Esophagus squamous epithelium (tissue), 5 donors: ENCODE measurements at regions not wholly inside any gene's neighbourhood (a gene's known extent, or its start where the extent isn't known, plus 50 kb on each side); places are given as distances from the start of the nearest gene placed in this dataset.

Experiments
- DNase-seq: peaks from one replicate; lab custom pipeline; 2025; lab: John Stamatoyannopoulos, UW
- H3K27ac ChIP-seq, 4 donors: fragments of 200-600 bp; sonication (generic); one replicate each; pipeline ENCODE4 v1.5.1; 2016 to 2019; ENCODE audit warnings: mild to moderate bottlenecking in 1 of 4
- H3K27me3 ChIP-seq, 4 donors: fragments of 200-600 bp; sonication (generic); 1 replicate in 3 of 4; 2 replicates in 1 of 4; pipeline versions ENCODE4 v1.5.1 to v1.6.0; 2017 to 2021; ENCODE audit warnings: antibody characterized with exemption in 1 of 4
- H3K36me3 ChIP-seq, 3 donors: fragments of 200-600 bp; sonication (generic); one replicate each; pipeline ENCODE4 v1.5.1; 2016 to 2019
- H3K4me1 ChIP-seq, 3 donors: fragments of 200-600 bp; sonication (generic); one replicate each; pipeline ENCODE4 v1.5.1; 2017 to 2019
- H3K4me3 ChIP-seq, 4 donors: fragments of 200-600 bp; sonication (generic); 1 replicate in 3 of 4; 2 replicates in 1 of 4; pipeline ENCODE4 v1.5.1; 2016 to 2019; ENCODE audit warnings: mild to moderate bottlenecking in 2 of 4, moderate library complexity in 1 of 4
- H3K9me3 ChIP-seq, 3 donors: fragments of 200-600 bp; sonication (generic); one replicate each; pipeline ENCODE4 v1.5.1; 2016 to 2019
- POLR2A ChIP-seq, 4 donors: fragments of 450-650 bp; IDR thresholded peaks; one replicate each; pipeline ENCODE4 v1.6.1; 2017; ENCODE audit warnings: antibody characterized with exemption in 4 of 4, mild to moderate bottlenecking in 4 of 4, moderate library complexity in 3 of 4
- WGBS, 2 donors: methylation state at CpG; one replicate each; pipeline ENCODE4 v1.1.5; 2018; 5-methylcytosine and 5-hydroxymethylcytosine counted together
- intact Hi-C: fragments of 100-400 bp; cut with DNase I; formaldehyde crosslinking; loops from one replicate; pipeline ENCODE4 v1.15.0; 2022
- TF ChIP-seq, protein P1 (sequence below), 6 experiments: fragments of 450-650 bp in 4 of 6; fragments of 200-600 bp in 2 of 6; sonication (generic) in 2 of 6; IDR thresholded peaks; one replicate each; pipeline ENCODE4 v1.5.1; 2016 to 2019; ENCODE audit warnings: antibody characterized with exemption in 6 of 6, mild to moderate bottlenecking in 4 of 6, moderate library complexity in 4 of 6
- donor health status: DM: yes; HTN: yes; CAD: no.

DNA sequence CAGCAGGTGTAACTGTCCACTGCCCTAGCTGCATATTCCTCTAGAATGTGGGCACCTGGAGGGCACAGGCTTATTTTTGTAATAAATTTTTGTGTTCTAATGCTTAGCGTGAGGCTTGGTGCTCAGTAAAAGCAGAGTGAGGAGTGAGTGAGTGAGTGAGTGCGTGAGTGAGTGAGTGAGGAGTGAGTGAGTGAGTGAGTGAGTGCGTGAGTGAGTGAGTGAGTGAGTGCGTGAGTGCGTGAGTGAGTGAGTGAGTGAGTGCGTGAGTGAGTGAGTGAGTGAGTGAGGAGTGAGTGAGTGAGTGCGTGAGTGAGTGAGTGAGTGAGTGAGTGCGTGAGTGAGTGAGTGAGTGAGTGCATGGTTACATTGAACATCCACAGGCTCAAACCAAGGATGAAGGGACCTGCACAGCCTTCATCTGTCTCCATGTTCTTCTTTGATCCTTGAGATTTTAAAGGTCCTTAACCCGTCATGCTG lies 371.5 kb downstream of the MED10 start:
- WGBS, 2 donors = 78 to 80% methylated on average over 7 of the region's 9 CpGs
- DNase-seq = no peak
- no peaks in the 10 kb centered on the region for H3K9me3 ChIP-seq
- H3K36me3 ChIP-seq = no peaks in the 10 kb centered on the region
- H3K27ac ChIP-seq = no peak overlapping the region
- H3K4me1 ChIP-seq = no peaks in the 10 kb centered on the region
- peaks cover 0 to 3% (median 0%) of the 10 kb centered on the region in 4 donors for H3K27me3 ChIP-seq
- TF ChIP-seq, protein P1, sequence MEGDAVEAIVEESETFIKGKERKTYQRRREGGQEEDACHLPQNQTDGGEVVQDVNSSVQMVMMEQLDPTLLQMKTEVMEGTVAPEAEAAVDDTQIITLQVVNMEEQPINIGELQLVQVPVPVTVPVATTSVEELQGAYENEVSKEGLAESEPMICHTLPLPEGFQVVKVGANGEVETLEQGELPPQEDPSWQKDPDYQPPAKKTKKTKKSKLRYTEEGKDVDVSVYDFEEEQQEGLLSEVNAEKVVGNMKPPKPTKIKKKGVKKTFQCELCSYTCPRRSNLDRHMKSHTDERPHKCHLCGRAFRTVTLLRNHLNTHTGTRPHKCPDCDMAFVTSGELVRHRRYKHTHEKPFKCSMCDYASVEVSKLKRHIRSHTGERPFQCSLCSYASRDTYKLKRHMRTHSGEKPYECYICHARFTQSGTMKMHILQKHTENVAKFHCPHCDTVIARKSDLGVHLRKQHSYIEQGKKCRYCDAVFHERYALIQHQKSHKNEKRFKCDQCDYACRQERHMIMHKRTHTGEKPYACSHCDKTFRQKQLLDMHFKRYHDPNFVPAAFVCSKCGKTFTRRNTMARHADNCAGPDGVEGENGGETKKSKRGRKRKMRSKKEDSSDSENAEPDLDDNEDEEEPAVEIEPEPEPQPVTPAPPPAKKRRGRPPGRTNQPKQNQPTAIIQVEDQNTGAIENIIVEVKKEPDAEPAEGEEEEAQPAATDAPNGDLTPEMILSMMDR (IDR thresholded peaks at IDR 0.05) = no peak
- no peak for TF ChIP-seq POLR2A (IDR thresholded peaks at IDR 0.05)
- no peak overlapping the region for H3K4me3 ChIP-seq
- intact Hi-C loops = no loop called here

DNA sequence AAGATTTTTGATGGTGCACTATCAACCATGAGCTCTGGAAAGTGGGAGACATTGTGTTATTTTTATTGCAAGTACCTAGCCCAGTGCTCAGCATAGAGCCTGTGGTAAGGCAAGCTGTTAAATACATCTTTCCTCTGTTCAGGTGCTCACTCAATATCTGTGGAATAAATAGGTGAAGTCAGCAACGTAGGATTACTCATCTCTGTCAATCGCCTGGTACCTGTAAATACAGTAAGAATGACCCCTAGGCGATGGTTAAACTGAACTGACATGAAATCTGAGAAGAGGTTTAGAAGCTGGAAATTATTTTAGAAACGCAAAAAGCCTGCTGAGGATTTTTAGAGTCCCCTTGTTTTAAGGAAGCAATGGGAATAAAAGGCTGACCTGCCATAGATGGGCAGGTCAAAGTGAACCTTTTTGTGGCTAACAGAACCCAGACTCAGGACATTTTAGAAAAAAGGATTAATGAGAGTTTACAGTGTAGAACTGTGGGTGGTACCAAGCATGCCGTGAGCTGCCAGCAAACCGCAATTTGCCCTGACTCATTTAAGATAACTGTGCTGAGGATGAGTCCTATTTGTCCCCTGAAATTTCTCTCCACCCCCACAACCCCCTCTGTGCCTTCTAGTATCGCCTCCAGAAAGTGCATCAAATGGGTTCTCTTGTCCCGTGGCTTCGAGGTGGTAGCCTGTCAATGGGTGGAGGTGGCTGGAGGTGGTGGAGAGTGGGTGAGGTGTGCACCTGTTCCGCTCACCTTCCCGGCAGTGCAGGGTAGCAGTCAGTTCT lies 375.1 kb downstream of the MED10 start:
- intact Hi-C loops = no loop called here
- H3K36me3 ChIP-seq = no peaks in the 10 kb centered on the region
- H3K27ac ChIP-seq = no peak overlapping the region
- no peak overlapping the region for H3K4me3 ChIP-seq
- H3K27me3 ChIP-seq = peaks cover 0 to 3% (median 0%) of the 10 kb centered on the region in 4 donors
- no peak for DNase-seq
- no peaks in the 10 kb centered on the region for H3K4me1 ChIP-seq
- H3K9me3 ChIP-seq = no peaks in the 10 kb centered on the region
- 54 to 64% methylated on average over 11 of the region's 11 CpGs for WGBS, 2 donors
- TF ChIP-seq, protein P1 (IDR thresholded peaks at IDR 0.05) = no peak
- TF ChIP-seq POLR2A (IDR thresholded peaks at IDR 0.05) = no peak

DNA sequence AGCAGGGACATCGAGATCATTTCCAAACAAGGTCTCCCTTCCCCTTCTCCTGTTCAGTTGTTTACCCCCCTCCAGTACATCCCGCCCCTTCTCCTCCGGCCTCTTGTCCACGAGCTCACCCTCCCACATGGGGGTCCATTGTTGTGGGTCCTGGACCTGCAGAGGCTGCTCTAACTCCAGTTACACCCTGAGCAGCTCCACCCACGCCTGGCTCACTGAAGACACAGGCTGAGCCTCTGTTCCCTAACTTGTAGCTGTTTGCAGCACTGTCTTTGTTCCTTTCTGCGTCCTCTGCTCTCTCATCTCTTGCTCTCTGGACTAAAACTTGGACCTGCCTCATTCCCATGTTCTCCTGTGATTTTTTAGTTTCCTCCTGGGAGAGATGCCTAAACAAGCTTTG lies 377.5 kb downstream of the MED10 start:
- no peaks in the 10 kb centered on the region for H3K36me3 ChIP-seq
- TF ChIP-seq, protein P1 (IDR thresholded peaks at IDR 0.05) = no peak
- no peak for TF ChIP-seq POLR2A (IDR thresholded peaks at IDR 0.05)
- no peak overlapping the region for H3K27ac ChIP-seq
- no peaks in the 10 kb centered on the region for H3K4me1 ChIP-seq
- DNase-seq = no peak
- intact Hi-C loops = no loop called here
- no peak overlapping the region for H3K4me3 ChIP-seq
- H3K27me3 ChIP-seq = peaks cover 0 to 3% (median 0%) of the 10 kb centered on the region in 4 donors
- 39 to 43% methylated on average over 6 of the region's 6 CpGs for WGBS, 2 donors
- peaks cover 0 to 3% (median 0%) of the 10 kb centered on the region in 3 donors for H3K9me3 ChIP-seq

DNA sequence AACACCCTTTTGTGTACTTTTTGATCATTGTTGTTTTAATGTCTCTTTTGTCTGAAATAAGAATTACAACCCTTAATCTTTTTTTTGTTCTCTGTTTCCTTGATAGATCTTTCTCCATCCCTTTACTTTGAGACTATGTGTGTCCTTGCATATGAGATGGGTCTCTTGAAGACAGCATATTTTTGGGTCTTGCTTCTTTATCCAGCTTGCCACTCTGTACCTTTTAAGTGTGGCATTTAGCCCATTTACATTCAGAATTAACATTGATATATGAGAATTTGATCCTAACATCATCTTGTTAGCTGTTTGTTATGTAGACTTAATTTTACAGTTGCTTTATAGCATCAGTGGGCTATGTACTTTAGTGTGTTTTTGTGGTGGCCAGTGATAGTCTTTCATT lies 382.5 kb downstream of the MED10 start:
- no peaks in the 10 kb centered on the region for H3K36me3 ChIP-seq
- intact Hi-C loops = no loop called here
- TF ChIP-seq, protein P1 (IDR thresholded peaks at IDR 0.05) = no peak
- no peak for TF ChIP-seq POLR2A (IDR thresholded peaks at IDR 0.05)
- no peak for DNase-seq
- no peaks in the 10 kb centered on the region for H3K4me1 ChIP-seq
- no peak overlapping the region for H3K4me3 ChIP-seq
- H3K27me3 ChIP-seq = no peaks in the 10 kb centered on the region
- no peak overlapping the region for H3K27ac ChIP-seq
- peaks cover 0 to 5% (median 0%) of the 10 kb centered on the region in 3 donors for H3K9me3 ChIP-seq

DNA sequence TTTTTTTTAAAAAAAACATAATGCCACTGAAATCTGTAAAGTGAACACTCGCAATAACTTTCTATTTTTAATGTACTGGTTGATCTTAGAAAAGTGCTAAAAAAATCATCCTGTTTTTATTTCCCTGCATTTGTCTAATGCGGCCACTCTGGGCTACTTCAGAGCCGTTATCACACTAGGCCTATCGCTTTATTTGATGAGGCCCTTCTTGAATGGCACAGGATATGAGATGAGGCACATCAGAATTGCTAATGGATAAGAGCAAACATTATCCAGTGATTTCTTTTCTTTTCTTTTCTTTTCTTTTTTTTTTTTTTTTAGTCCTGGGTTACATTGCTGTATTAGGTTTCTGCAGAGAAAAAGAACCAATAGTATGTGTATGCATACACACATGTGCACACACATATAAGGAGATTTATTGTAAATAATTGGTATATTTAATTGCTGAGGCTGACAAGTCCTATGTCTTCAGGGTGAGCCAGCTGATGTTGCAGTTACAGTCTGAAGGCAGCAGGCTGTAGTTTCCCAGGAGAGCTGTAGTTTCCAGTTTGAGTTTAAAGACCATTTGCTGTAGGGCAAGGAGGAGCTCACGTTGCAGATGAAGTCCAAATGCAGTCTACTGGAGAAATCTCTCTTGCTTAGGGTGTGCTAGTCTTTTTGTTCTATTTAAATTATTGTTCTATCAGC lies 391.7 kb downstream of the MED10 start:
- Histone ChIP-seq H3K27ac (no peak overlapping the region), H3K4me3 (no peak overlapping the region), H3K4me1 (no peaks in the 10 kb centered on the region), H3K36me3 (no peaks in the 10 kb centered on the region), H3K27me3 (no peaks in the 10 kb centered on the region), H3K9me3 (no peaks in the 10 kb centered on the region)
- intact Hi-C loops = no loop called here
- TF ChIP-seq POLR2A (IDR thresholded peaks at IDR 0.05) = no peak
- TF ChIP-seq, protein P1 (IDR thresholded peaks at IDR 0.05) = no peak
- no peak for DNase-seq
- 74 to 78% methylated on average over 5 of the region's 5 CpGs for WGBS, 2 donors
